ENCODE measurements at regions not wholly inside any gene's neighbourhood (a gene's known extent, or its start where the extent isn't known, plus 50 kb on each side); places are given as distances from the start of the nearest gene placed in this dataset.

GRCh38 chr3:86208772-86209171 is 782.2 kb downstream of the VGLL3 start:
- Histone ChIP-seq H3K4me3 (ENCODE audit: low read depth, low read length) (no peak overlapping the region), H3K27me3 (no peaks in the 10 kb centered on the region), H3K4me1 (no peaks in the 10 kb centered on the region), H3K9me3 (no peaks in the 10 kb centered on the region), H3K36me3 (no peaks in the 10 kb centered on the region)
- TF ChIP-seq, protein P1, sequence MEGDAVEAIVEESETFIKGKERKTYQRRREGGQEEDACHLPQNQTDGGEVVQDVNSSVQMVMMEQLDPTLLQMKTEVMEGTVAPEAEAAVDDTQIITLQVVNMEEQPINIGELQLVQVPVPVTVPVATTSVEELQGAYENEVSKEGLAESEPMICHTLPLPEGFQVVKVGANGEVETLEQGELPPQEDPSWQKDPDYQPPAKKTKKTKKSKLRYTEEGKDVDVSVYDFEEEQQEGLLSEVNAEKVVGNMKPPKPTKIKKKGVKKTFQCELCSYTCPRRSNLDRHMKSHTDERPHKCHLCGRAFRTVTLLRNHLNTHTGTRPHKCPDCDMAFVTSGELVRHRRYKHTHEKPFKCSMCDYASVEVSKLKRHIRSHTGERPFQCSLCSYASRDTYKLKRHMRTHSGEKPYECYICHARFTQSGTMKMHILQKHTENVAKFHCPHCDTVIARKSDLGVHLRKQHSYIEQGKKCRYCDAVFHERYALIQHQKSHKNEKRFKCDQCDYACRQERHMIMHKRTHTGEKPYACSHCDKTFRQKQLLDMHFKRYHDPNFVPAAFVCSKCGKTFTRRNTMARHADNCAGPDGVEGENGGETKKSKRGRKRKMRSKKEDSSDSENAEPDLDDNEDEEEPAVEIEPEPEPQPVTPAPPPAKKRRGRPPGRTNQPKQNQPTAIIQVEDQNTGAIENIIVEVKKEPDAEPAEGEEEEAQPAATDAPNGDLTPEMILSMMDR (IDR thresholded peaks at IDR 0.05; ENCODE audit: low read depth, low read length), result no peak
- no peak for DNase-seq

DNA sequence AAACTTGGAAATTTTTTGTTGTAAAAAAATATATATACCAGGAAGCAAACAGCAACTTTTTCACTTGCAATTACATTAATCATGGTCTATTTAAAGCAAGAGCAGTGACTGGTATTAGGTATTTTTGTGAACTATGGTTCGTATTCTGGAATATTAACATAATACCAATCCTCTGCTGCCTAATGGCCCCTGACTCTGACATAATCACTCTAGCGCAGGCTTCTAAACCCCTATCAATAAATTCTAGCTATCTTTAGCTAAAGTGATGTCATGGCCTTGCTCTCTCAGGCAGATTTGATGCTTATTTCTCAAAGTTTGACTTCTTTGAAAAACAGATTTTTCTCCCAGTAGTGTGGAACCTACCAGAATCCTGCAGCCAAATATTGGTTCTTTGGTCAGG is 808.3 kb downstream of the VGLL3 start:
- no peaks in the 10 kb centered on the region for H3K9me3 ChIP-seq
- TF ChIP-seq, protein P1 (IDR thresholded peaks at IDR 0.05; ENCODE audit: low read depth, low read length), result no peak
- H3K4me1 ChIP-seq, result peaks cover 3% of the 10 kb centered on the region; the same call in 1 of the 2 replicates

DNA sequence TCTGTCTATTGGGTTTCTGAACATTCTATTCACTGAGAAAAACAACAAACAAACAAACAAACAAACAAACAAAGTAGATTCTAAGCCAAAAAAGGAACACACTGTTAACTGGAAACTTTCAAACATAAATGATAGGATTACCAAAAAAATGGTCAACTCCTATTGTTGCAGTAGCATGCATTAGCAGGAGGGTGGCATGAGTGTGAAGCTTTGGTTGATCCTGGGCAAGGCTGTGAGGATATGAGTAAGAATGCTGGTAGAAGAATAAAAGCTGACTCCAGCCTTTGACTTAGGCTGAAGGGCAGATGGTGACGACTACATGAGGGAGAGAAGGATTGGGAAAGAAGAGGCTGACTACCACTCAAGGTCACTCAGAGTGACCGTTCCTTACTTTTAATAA is 810.3 kb downstream of the VGLL3 start:
- Histone ChIP-seq H3K4me3 (ENCODE audit: low read depth, low read length) (no peak overlapping the region), H3K36me3 (no peaks in the 10 kb centered on the region), H3K9me3 (no peaks in the 10 kb centered on the region), H3K4me1 (peaks cover 3% of the 10 kb centered on the region; the same call in 1 of the 2 replicates), H3K27me3 (no peaks in the 10 kb centered on the region)
- peak; percentile 38 for DNase-seq
- TF ChIP-seq, protein P1 (IDR thresholded peaks at IDR 0.05; ENCODE audit: low read depth, low read length), result peak; percentile 58

More for the DNA sequence above, 808.3 kb downstream of the VGLL3 start:
- no peaks in the 10 kb centered on the region for H3K36me3 ChIP-seq
- no peaks in the 10 kb centered on the region for H3K27me3 ChIP-seq
- H3K4me3 ChIP-seq (ENCODE audit: low read depth, low read length), result no peak overlapping the region
- no peak for DNase-seq

DNA sequence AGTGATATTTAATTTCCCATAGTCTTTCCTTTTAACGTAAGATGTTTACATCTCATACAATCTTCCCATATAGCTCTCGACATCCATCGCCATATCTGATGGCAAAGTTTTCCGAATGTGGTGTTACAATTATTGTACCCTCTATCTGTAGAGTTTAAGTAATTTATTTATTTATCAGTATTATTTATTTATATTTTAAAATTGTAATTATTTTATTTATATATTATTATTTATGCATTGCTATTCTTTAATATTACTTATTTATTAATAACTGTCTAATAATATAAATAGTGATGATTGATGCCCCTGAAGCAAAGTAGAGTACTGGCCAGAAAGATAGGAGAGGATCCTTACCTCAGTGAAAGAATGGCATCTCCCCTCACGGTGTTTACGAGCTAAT is 812.9 kb downstream of the VGLL3 start:
- no peak for DNase-seq
- TF ChIP-seq, protein P1 (IDR thresholded peaks at IDR 0.05; ENCODE audit: low read depth, low read length), result no peak

GRCh38 chr3:86176445-86176784 is 814.5 kb downstream of the VGLL3 start:
- H3K36me3 ChIP-seq, result no peaks in the 10 kb centered on the region
- no peaks in the 10 kb centered on the region for H3K27me3 ChIP-seq
- H3K9me3 ChIP-seq, result no peaks in the 10 kb centered on the region
- TF ChIP-seq, protein P1 (IDR thresholded peaks at IDR 0.05; ENCODE audit: low read depth, low read length), result no peak
- H3K4me1 ChIP-seq, result peaks cover 3% of the 10 kb centered on the region; the same call in 1 of the 2 replicates
- no peak for DNase-seq
- no peak overlapping the region for H3K4me3 ChIP-seq (ENCODE audit: low read depth, low read length)

More for the DNA sequence above, 812.9 kb downstream of the VGLL3 start:
- peaks cover 3% of the 10 kb centered on the region; the same call in 1 of the 2 replicates for H3K4me1 ChIP-seq
- H3K27me3 ChIP-seq, result no peaks in the 10 kb centered on the region
- H3K4me3 ChIP-seq (ENCODE audit: low read depth, low read length), result no peak overlapping the region
- no peaks in the 10 kb centered on the region for H3K36me3 ChIP-seq
- H3K9me3 ChIP-seq, result no peaks in the 10 kb centered on the region

GRCh38 chr3:86175593-86176444 is 815.1 kb downstream of the VGLL3 start:
- TF ChIP-seq, protein P1 (IDR thresholded peaks at IDR 0.05; ENCODE audit: low read depth, low read length), result no peak
- Histone ChIP-seq H3K4me3 (ENCODE audit: low read depth, low read length) (no peak overlapping the region), H3K36me3 (no peaks in the 10 kb centered on the region), H3K27me3 (no peaks in the 10 kb centered on the region), H3K9me3 (no peaks in the 10 kb centered on the region), H3K4me1 (peaks cover 3% of the 10 kb centered on the region; the same call in 1 of the 2 replicates)
- no peak for DNase-seq
